ENCODE measurements at regions not wholly inside any gene's neighbourhood (a gene's known extent, or its start where the extent isn't known, plus 50 kb on each side); places are given as distances from the start of the nearest gene placed in this dataset.

- TF ChIP-seq, protein P1, sequence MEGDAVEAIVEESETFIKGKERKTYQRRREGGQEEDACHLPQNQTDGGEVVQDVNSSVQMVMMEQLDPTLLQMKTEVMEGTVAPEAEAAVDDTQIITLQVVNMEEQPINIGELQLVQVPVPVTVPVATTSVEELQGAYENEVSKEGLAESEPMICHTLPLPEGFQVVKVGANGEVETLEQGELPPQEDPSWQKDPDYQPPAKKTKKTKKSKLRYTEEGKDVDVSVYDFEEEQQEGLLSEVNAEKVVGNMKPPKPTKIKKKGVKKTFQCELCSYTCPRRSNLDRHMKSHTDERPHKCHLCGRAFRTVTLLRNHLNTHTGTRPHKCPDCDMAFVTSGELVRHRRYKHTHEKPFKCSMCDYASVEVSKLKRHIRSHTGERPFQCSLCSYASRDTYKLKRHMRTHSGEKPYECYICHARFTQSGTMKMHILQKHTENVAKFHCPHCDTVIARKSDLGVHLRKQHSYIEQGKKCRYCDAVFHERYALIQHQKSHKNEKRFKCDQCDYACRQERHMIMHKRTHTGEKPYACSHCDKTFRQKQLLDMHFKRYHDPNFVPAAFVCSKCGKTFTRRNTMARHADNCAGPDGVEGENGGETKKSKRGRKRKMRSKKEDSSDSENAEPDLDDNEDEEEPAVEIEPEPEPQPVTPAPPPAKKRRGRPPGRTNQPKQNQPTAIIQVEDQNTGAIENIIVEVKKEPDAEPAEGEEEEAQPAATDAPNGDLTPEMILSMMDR (IDR thresholded peaks at IDR 0.05; ENCODE audit: unreplicated experiment): no peak
- CTCF ChIA-PET: no interaction called here
- no peak overlapping the region for H3K4me3 Mint-ChIP-seq (ENCODE audit: unreplicated experiment)
- no TSS peak for BruUV-seq (replicated peaks)
- H3K27me3 Mint-ChIP-seq (ENCODE audit: insufficient read depth, unreplicated experiment): no peaks in the 10 kb centered on the region
- intact Hi-C loops (cut with micrococcal nuclease): no loop called here
- H3K9me3 Mint-ChIP-seq (ENCODE audit: unreplicated experiment): peaks cover 33% of the 10 kb centered on the region
- no peak overlapping the region for H3K27ac Mint-ChIP-seq (ENCODE audit: low read depth, unreplicated experiment)
- H3K4me1 Mint-ChIP-seq (ENCODE audit: insufficient read depth, unreplicated experiment): no peaks in the 10 kb centered on the region
- H3K36me3 Mint-ChIP-seq (ENCODE audit: insufficient read depth, unreplicated experiment): no peaks in the 10 kb centered on the region
- POLR2A ChIA-PET: no interaction called here
- DNase-seq (ENCODE audit: unreplicated experiment): no peak
Measured at GRCh38 chr19:30132343-30133075, 190.5 kb downstream of the URI1 start.

DNA sequence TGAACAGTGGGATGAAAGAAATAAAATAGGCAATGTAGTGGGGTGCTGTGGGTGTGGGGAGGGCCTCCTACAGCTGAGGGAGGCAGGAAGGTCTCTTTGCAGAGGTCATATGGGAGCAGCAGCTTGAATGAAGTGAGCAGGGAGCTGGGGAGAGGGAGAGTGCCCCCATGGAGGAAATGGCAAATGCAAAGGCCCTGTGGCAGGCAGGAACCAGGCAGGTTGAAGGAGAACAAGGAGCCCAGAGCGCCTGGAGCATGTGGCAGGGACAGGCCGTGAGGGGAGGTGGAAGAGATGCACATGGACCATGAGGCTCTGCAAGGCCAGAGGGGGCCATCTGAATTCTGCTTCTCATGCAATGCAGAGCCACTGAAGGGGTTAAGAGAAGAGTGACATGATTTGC lies 191.8 kb downstream of the URI1 start:
- no peak overlapping the region for H3K4me3 Mint-ChIP-seq (ENCODE audit: unreplicated experiment)
- DNase-seq (ENCODE audit: unreplicated experiment): no peak
- H3K4me1 Mint-ChIP-seq (ENCODE audit: insufficient read depth, unreplicated experiment): no peaks in the 10 kb centered on the region
- TF ChIP-seq, protein P1 (IDR thresholded peaks at IDR 0.05; ENCODE audit: unreplicated experiment): no peak
- peaks cover 30% of the 10 kb centered on the region for H3K9me3 Mint-ChIP-seq (ENCODE audit: unreplicated experiment)
- ChIA-PET POLR2A (no interaction called here), CTCF (no interaction called here)
- no TSS peak for BruUV-seq (replicated peaks)
- intact Hi-C loops (cut with micrococcal nuclease): no loop called here
- H3K27ac Mint-ChIP-seq (ENCODE audit: low read depth, unreplicated experiment): no peak overlapping the region
- no peaks in the 10 kb centered on the region for H3K36me3 Mint-ChIP-seq (ENCODE audit: insufficient read depth, unreplicated experiment)
- no peaks in the 10 kb centered on the region for H3K27me3 Mint-ChIP-seq (ENCODE audit: insufficient read depth, unreplicated experiment)

- peaks cover 24% of the 10 kb centered on the region for H3K9me3 Mint-ChIP-seq (ENCODE audit: unreplicated experiment)
- BruUV-seq (replicated peaks): no TSS peak
- intact Hi-C loops (cut with micrococcal nuclease): no loop called here
- no peak overlapping the region for H3K27ac Mint-ChIP-seq (ENCODE audit: low read depth, unreplicated experiment)
- H3K27me3 Mint-ChIP-seq (ENCODE audit: insufficient read depth, unreplicated experiment): no peaks in the 10 kb centered on the region
- ChIA-PET POLR2A (no interaction called here), CTCF (no interaction called here)
- H3K4me3 Mint-ChIP-seq (ENCODE audit: unreplicated experiment): no peak overlapping the region
- TF ChIP-seq, protein P1 (IDR thresholded peaks at IDR 0.05; ENCODE audit: unreplicated experiment): no peak
- DNase-seq (ENCODE audit: unreplicated experiment): no peak
- no peaks in the 10 kb centered on the region for H3K4me1 Mint-ChIP-seq (ENCODE audit: insufficient read depth, unreplicated experiment)
- H3K36me3 Mint-ChIP-seq (ENCODE audit: insufficient read depth, unreplicated experiment): no peaks in the 10 kb centered on the region
Measured at GRCh38 chr19:30135093-30135757, 193.2 kb downstream of the URI1 start.

- Mint-ChIP-seq H3K4me1 (ENCODE audit: insufficient read depth, unreplicated experiment) (no peaks in the 10 kb centered on the region), H3K4me3 (ENCODE audit: unreplicated experiment) (no peak overlapping the region), H3K27ac (ENCODE audit: low read depth, unreplicated experiment) (no peak overlapping the region), H3K36me3 (ENCODE audit: insufficient read depth, unreplicated experiment) (no peaks in the 10 kb centered on the region), H3K27me3 (ENCODE audit: insufficient read depth, unreplicated experiment) (no peaks in the 10 kb centered on the region), H3K9me3 (ENCODE audit: unreplicated experiment) (peaks cover 24% of the 10 kb centered on the region)
- DNase-seq (ENCODE audit: unreplicated experiment): no peak
- TF ChIP-seq, protein P1 (IDR thresholded peaks at IDR 0.05; ENCODE audit: unreplicated experiment): no peak
- intact Hi-C loops (cut with micrococcal nuclease): no loop called here
- BruUV-seq (replicated peaks): no TSS peak
- ChIA-PET POLR2A (no interaction called here), CTCF (no interaction called here)
Measured at GRCh38 chr19:30135797-30136196, 193.8 kb downstream of the URI1 start.
